Smooth muscle cell (in vitro differentiated cells): ENCODE measurements at regions not wholly inside any gene's neighbourhood (a gene's known extent, or its start where the extent isn't known, plus 50 kb on each side); places are given as distances from the start of the nearest gene placed in this dataset.

ENCODE experiments used
- DNase-seq: peaks from one replicate; lab custom pipeline; 2025; ENCODE audit not compliant: unreplicated experiment; lab: John Stamatoyannopoulos, UW
- H2AFZ ChIP-seq: fragments of 200-600 bp; sonication (generic); 2 replicates; pipeline ENCODE4 v1.6.0; 2016; ENCODE audit warnings: antibody characterized with exemption, low read depth, mild to moderate bottlenecking
- H3F3A ChIP-seq: fragments of 200-600 bp; sonication (generic); 2 replicates; pipeline ENCODE4 v1.6.0; 2017; ENCODE audit warnings: antibody characterized with exemption, low read depth
- H3K27ac ChIP-seq: fragments of 200-600 bp; sonication (generic); 2 replicates; pipeline ENCODE4 v1.5.1; 2016; ENCODE audit warnings: low read depth, mild to moderate bottlenecking
- H3K27me3 ChIP-seq: fragments of 200-600 bp; sonication (generic); 2 replicates; pipeline ENCODE4 v1.6.1; 2016; ENCODE audit warnings: low read depth, mild to moderate bottlenecking
- H3K36me3 ChIP-seq: fragments of 200-600 bp; sonication (generic); 2 replicates; pipeline ENCODE4 v1.5.1; 2016; ENCODE audit warnings: low read depth
- H3K4me1 ChIP-seq: fragments of 200-600 bp; sonication (generic); 2 replicates; pipeline ENCODE4 v1.5.1; 2016; ENCODE audit warnings: low read depth
- H3K4me2 ChIP-seq: fragments of 200-600 bp; sonication (generic); 2 replicates; pipeline ENCODE4 v1.6.0; 2016; ENCODE audit warnings: mild to moderate bottlenecking
- H3K4me3 ChIP-seq: fragments of 200-600 bp; sonication (generic); 2 replicates; pipeline ENCODE4 v1.5.1; 2016; ENCODE audit warnings: mild to moderate bottlenecking
- H3K79me2 ChIP-seq: fragments of 200-600 bp; sonication (generic); 2 replicates; pipeline ENCODE4 v1.6.0; 2016; ENCODE audit warnings: low read depth, mild to moderate bottlenecking
- H3K9ac ChIP-seq: fragments of 200-600 bp; sonication (generic); 2 replicates; pipeline ENCODE4 v1.6.0; 2016; ENCODE audit warnings: low read depth
- H3K9me3 ChIP-seq: fragments of 200-600 bp; sonication (generic); replicated peaks from 2 replicates; pipeline ENCODE4 v1.5.1; 2016; ENCODE audit warnings: low read depth
- H4K20me1 ChIP-seq: fragments of 200-600 bp; sonication (generic); 2 replicates; pipeline ENCODE4 v1.6.0; 2016; ENCODE audit warnings: low read depth
- CTCF ChIP-seq: fragments of 200-600 bp; sonication (generic); IDR thresholded peaks from 2 replicates; pipeline ENCODE4 v1.5.1; 2017; ENCODE audit warnings: borderline replicate concordance, mild to moderate bottlenecking, antibody characterized with exemption; ENCODE audit not compliant: insufficient read depth, poor library complexity, severe bottlenecking
- WGBS: methylation state at CpG from one replicate; pipeline ENCODE4 v1.1.7; 2016; ENCODE audit warnings: low lambda C conversion rate; 5-methylcytosine and 5-hydroxymethylcytosine counted together

DNA sequence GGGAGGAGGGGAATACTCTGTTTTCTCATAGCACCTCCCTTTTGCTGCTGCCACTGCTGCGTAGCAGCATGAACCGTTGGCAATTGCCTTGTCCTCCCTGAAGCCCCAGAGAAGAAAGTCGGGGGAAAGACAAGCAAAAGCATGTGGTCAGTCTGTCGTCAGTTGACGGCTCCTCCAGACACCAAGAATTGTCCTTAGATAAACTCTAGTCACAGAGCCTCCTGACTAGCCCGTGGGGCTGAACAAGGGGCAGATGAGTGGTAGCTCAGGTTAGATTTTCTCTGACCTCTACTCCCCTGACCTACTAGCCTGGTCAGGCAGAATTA lies 126.4 kb upstream of the HSD17B12 start:
- no peaks in the 10 kb centered on the region for H3K79me2 ChIP-seq
- no peak overlapping the region for H3K4me2 ChIP-seq
- H3K9ac ChIP-seq = no peak overlapping the region
- no peak for TF ChIP-seq CTCF
- H3K27me3 ChIP-seq = peaks cover 24% of the 10 kb centered on the region
- no peak overlapping the region for H3K4me3 ChIP-seq
- H3K9me3 ChIP-seq = no peaks in the 10 kb centered on the region
- WGBS = 49% methylated on average over 6 of the region's 6 CpGs
- peaks cover 29% of the 10 kb centered on the region for H3K4me1 ChIP-seq
- no peaks in the 10 kb centered on the region for H3K36me3 ChIP-seq
- H2AFZ ChIP-seq = no peak overlapping the region
- no peak overlapping the region for H3K27ac ChIP-seq
- DNase-seq = no peak
- H4K20me1 ChIP-seq = no peaks in the 10 kb centered on the region
- no peaks in the 10 kb centered on the region for H3F3A ChIP-seq

DNA sequence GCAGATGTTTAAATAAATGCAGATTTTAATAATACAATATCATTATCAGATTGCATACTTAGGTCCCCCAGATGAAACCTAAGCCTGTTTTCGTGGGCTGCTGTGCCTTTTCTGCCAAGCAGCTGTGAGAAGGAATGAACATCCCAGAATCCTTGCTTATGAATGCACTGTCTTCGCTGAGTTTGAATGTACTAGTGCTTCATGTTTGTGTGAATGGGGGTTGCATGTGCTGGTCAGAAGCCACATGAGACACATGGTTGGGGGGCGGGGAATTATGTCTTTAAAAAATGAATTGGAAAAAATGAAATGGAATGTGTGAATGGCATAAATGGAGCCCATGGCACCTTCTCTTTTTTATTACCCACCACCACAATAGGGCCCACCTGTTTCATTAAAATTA lies 125.4 kb upstream of the HSD17B12 start:
- Histone ChIP-seq H3K27me3 (peaks cover 33% of the 10 kb centered on the region), H4K20me1 (no peaks in the 10 kb centered on the region), H3F3A (no peaks in the 10 kb centered on the region), H2AFZ (no peak overlapping the region), H3K36me3 (no peaks in the 10 kb centered on the region), H3K9me3 (no peaks in the 10 kb centered on the region), H3K9ac (no peak overlapping the region), H3K4me1 (peaks cover 29% of the 10 kb centered on the region), H3K4me2 (no peak overlapping the region), H3K27ac (no peak overlapping the region), H3K4me3 (no peak overlapping the region), H3K79me2 (no peaks in the 10 kb centered on the region)
- TF ChIP-seq CTCF = no peak
- no peak for DNase-seq
- 54% methylated on average over 3 of the region's 3 CpGs for WGBS

GRCh38 chr11:43555816-43556611 lies 124.5 kb upstream of the HSD17B12 start:
- Histone ChIP-seq H3K9me3 (no peaks in the 10 kb centered on the region), H3K27ac (no peak overlapping the region), H3K27me3 (peaks cover 36% of the 10 kb centered on the region), H3K79me2 (no peaks in the 10 kb centered on the region), H3K36me3 (no peaks in the 10 kb centered on the region), H3F3A (no peaks in the 10 kb centered on the region), H2AFZ (no peak overlapping the region), H3K9ac (no peak overlapping the region), H3K4me3 (no peak overlapping the region), H3K4me1 (peaks cover 29% of the 10 kb centered on the region), H3K4me2 (peak overlapping the region; percentile 11), H4K20me1 (no peaks in the 10 kb centered on the region)
- no peak for DNase-seq
- no peak for TF ChIP-seq CTCF
- 44% methylated on average over 14 of the region's 14 CpGs for WGBS
